ENCODE measurements at regions not wholly inside any gene's neighbourhood (a gene's known extent, or its start where the extent isn't known, plus 50 kb on each side); places are given as distances from the start of the nearest gene placed in this dataset.

DNA sequence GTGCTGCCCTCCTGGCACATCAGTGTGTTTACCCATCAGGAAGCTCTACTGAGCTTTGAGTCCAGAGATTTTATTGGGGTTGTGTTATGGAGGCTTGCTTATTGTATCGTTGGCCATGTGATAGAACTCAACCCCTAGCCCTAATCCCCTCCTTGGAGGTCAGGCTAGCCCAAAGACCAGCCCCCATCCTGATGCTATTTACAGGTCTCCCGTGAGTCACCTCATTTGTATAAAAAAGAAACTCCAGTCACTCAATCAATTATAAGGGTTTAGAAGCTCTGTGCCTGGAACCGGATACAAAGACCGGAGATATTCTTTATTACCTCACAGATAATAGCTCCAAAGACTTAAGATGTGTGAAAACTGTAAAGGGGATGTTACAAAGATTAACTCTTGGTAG lies 405.9 kb downstream of the CNTNAP4 start:
- TF ChIP-seq, protein P1, sequence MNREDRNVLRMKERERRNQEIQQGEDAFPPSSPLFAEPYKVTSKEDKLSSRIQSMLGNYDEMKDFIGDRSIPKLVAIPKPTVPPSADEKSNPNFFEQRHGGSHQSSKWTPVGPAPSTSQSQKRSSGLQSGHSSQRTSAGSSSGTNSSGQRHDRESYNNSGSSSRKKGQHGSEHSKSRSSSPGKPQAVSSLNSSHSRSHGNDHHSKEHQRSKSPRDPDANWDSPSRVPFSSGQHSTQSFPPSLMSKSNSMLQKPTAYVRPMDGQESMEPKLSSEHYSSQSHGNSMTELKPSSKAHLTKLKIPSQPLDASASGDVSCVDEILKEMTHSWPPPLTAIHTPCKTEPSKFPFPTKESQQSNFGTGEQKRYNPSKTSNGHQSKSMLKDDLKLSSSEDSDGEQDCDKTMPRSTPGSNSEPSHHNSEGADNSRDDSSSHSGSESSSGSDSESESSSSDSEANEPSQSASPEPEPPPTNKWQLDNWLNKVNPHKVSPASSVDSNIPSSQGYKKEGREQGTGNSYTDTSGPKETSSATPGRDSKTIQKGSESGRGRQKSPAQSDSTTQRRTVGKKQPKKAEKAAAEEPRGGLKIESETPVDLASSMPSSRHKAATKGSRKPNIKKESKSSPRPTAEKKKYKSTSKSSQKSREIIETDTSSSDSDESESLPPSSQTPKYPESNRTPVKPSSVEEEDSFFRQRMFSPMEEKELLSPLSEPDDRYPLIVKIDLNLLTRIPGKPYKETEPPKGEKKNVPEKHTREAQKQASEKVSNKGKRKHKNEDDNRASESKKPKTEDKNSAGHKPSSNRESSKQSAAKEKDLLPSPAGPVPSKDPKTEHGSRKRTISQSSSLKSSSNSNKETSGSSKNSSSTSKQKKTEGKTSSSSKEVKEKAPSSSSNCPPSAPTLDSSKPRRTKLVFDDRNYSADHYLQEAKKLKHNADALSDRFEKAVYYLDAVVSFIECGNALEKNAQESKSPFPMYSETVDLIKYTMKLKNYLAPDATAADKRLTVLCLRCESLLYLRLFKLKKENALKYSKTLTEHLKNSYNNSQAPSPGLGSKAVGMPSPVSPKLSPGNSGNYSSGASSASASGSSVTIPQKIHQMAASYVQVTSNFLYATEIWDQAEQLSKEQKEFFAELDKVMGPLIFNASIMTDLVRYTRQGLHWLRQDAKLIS (CRISPR knock-in tag; IDR thresholded peaks at IDR 0.05; ENCODE audit: borderline replicate concordance): no peak
- TF ChIP-seq, protein P2, sequence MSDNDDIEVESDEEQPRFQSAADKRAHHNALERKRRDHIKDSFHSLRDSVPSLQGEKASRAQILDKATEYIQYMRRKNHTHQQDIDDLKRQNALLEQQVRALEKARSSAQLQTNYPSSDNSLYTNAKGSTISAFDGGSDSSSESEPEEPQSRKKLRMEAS (CRISPR knock-in tag; IDR thresholded peaks at IDR 0.05): no peak
- TF ChIP-seq NR3C1 (CRISPR knock-in tag; conservative IDR thresholded peaks at IDR 0.05; ENCODE audit: low read depth): no peak

All from WTC11 (cell line).